CMK (cell line): ENCODE measurements at regions not wholly inside any gene's neighbourhood (a gene's known extent, or its start where the extent isn't known, plus 50 kb on each side); places are given as distances from the start of the nearest gene placed in this dataset.

Experiments
- DNase-seq: peaks from one replicate; pipeline ENCODE4 v3.0.0-alpha.2; 2010; ENCODE audit warnings: low read depth

GRCh38 chr13:76440568-76440967, 445.6 kb downstream of the KCTD12 start:
- no peak for DNase-seq

GRCh38 chr13:76439546-76439945, 446.7 kb downstream of the KCTD12 start:
- DNase-seq, result no peak

GRCh38 chr13:76438050-76438449, 448.2 kb downstream of the KCTD12 start:
- DNase-seq, result no peak

GRCh38 chr13:76425935-76426334, 460.3 kb downstream of the KCTD12 start:
- no peak for DNase-seq

- no peak for DNase-seq
Measured at GRCh38 chr13:76421011-76421410, 465.2 kb downstream of the KCTD12 start.

GRCh38 chr13:76418404-76418803, 467.8 kb downstream of the KCTD12 start:
- DNase-seq, result no peak

- DNase-seq, result no peak
Measured at GRCh38 chr13:76414320-76414719, 471.9 kb downstream of the KCTD12 start.

GRCh38 chr13:76406243-76406642, 480.0 kb downstream of the KCTD12 start:
- no peak for DNase-seq

- DNase-seq, result no peak
Measured at GRCh38 chr13:76398425-76398824, 487.8 kb downstream of the KCTD12 start.

GRCh38 chr13:76397413-76397812, 488.8 kb downstream of the KCTD12 start:
- no peak for DNase-seq

GRCh38 chr13:76389321-76389720, 496.9 kb downstream of the KCTD12 start:
- DNase-seq, result no peak

GRCh38 chr13:76387566-76387965, 498.6 kb downstream of the KCTD12 start:
- no peak for DNase-seq

- no peak for DNase-seq
Measured at GRCh38 chr13:76386321-76386720, 499.9 kb downstream of the KCTD12 start.

GRCh38 chr13:76385586-76385985, 500.6 kb downstream of the KCTD12 start:
- no peak for DNase-seq

GRCh38 chr13:76383676-76384461, 502.3 kb downstream of the KCTD12 start:
- DNase-seq, result no peak

- DNase-seq, result no peak
Measured at GRCh38 chr13:76380446-76381065, 505.6 kb downstream of the KCTD12 start.

- no peak for DNase-seq
Measured at GRCh38 chr13:76379341-76380105, 506.7 kb downstream of the KCTD12 start.

GRCh38 chr13:76378767-76379166, 507.4 kb downstream of the KCTD12 start:
- DNase-seq, result no peak

GRCh38 chr13:76363682-76364289, 522.4 kb downstream of the KCTD12 start:
- DNase-seq, result no peak

GRCh38 chr13:76361868-76362267, 524.3 kb downstream of the KCTD12 start:
- DNase-seq, result no peak

GRCh38 chr13:76351541-76352229, 534.5 kb downstream of the KCTD12 start:
- DNase-seq, result no peak

- DNase-seq, result no peak
Measured at GRCh38 chr13:76350399-76350798, 535.8 kb downstream of the KCTD12 start.
